Endometrium (tissue), 2 donors: ENCODE measurements at regions not wholly inside any gene's neighbourhood (a gene's known extent, or its start where the extent isn't known, plus 50 kb on each side); places are given as distances from the start of the nearest gene placed in this dataset.

Experiments used
- FAIRE-seq: peaks from 2 replicates; lab custom pipeline; 2012; peaks lifted over from hg19 to GRCh38; lab: Jason Lieb, UNC
- donor health status: control.
- donor health status: control.

- FAIRE-seq: no peak
Measured at GRCh38 chr11:116217441-116217840, 555.3 kb downstream of the BUD13 start.

GRCh38 chr11:116217006-116217405, 555.8 kb downstream of the BUD13 start:
- FAIRE-seq: no peak

- no peak for FAIRE-seq
Measured at GRCh38 chr11:116215471-116216113, 557.2 kb downstream of the BUD13 start.

- FAIRE-seq: no peak
Measured at GRCh38 chr11:116211147-116211546, 561.6 kb downstream of the BUD13 start.

GRCh38 chr11:116210663-116211062, 562.1 kb downstream of the BUD13 start:
- FAIRE-seq: no peak

GRCh38 chr11:116209255-116209654, 563.5 kb downstream of the BUD13 start:
- no peak for FAIRE-seq

- no peak for FAIRE-seq
Measured at GRCh38 chr11:116207421-116208141, 565.2 kb downstream of the BUD13 start.

GRCh38 chr11:116207019-116207418, 565.8 kb downstream of the BUD13 start:
- no peak for FAIRE-seq

- FAIRE-seq: no peak
Measured at GRCh38 chr11:116202922-116203321, 569.9 kb downstream of the BUD13 start.

- no peak for FAIRE-seq
Measured at GRCh38 chr11:116200564-116200963, 572.2 kb downstream of the BUD13 start.

- no peak for FAIRE-seq
Measured at GRCh38 chr11:116199182-116199581, 573.6 kb downstream of the BUD13 start.

- FAIRE-seq: no peak
Measured at GRCh38 chr11:116194156-116194904, 578.5 kb downstream of the BUD13 start.

GRCh38 chr11:116193321-116194131, 579.3 kb downstream of the BUD13 start:
- FAIRE-seq: peak; percentile 71

- FAIRE-seq: no peak
Measured at GRCh38 chr11:116192509-116193210, 580.1 kb downstream of the BUD13 start.

GRCh38 chr11:116190861-116191260, 581.9 kb downstream of the BUD13 start:
- FAIRE-seq: no peak

GRCh38 chr11:116189408-116190170, 583.2 kb downstream of the BUD13 start:
- no peak for FAIRE-seq

GRCh38 chr11:116188350-116188749, 584.4 kb downstream of the BUD13 start:
- FAIRE-seq: no peak

- FAIRE-seq: no peak
Measured at GRCh38 chr11:116187026-116187425, 585.8 kb downstream of the BUD13 start.

- no peak for FAIRE-seq
Measured at GRCh38 chr11:116185551-116185950, 587.2 kb downstream of the BUD13 start.

GRCh38 chr11:116184763-116185162, 588.0 kb downstream of the BUD13 start:
- FAIRE-seq: no peak
